PC-9 (cell line): ENCODE measurements at regions not wholly inside any gene's neighbourhood (a gene's known extent, or its start where the extent isn't known, plus 50 kb on each side); places are given as distances from the start of the nearest gene placed in this dataset.
"Not testable (repeated sequence)": the region's sequence is repeated elsewhere in the genome, so short reads cannot be mapped to it uniquely, and the experiment has no call there.

Experiments
- BruUV-seq: library from RNA; stranded (reverse); fragments of 400-500 nt; replicated peaks from 2 replicates; lab custom pipeline; 2021; lab: Mats Ljungman, UMichigan
- CTCF ChIA-PET: fragments of 300-600 bp; sonication (Branson Sonifier 250); formaldehyde crosslinking; loops from one replicate; lab custom pipeline; 2022; ENCODE audit warnings: antibody characterized with exemption; lab: Charles Lee
- POLR2A ChIA-PET: fragments of 300-600 bp; sonication (Branson Sonifier 250); formaldehyde crosslinking; loops from one replicate; lab custom pipeline; 2022; ENCODE audit warnings: antibody characterized with exemption; ENCODE audit not compliant: unreplicated experiment; lab: Charles Lee
- DNase-seq, 2 experiments: peaks; one replicate each; pipeline versions ENCODE4 v3.0.0 to v3.0.0-alpha.2; 2015 to 2022; ENCODE audit warnings: mixed read lengths in 1 of 2
- H2AFZ ChIP-seq: fragments of 200-600 bp; sonication (generic); 2 replicates; pipeline ENCODE4 v1.8.1; 2017; ENCODE audit warnings: antibody characterized with exemption
- H3F3A ChIP-seq: fragments of 200-600 bp; sonication (generic); 2 replicates; pipeline ENCODE4 v1.8.1; 2017; ENCODE audit warnings: antibody characterized with exemption, mild to moderate bottlenecking, low read depth; ENCODE audit not compliant: insufficient read depth
- H3K27ac ChIP-seq: fragments of 200-600 bp; sonication (generic); 2 replicates; pipeline ENCODE4 v1.6.1; 2016; ENCODE audit warnings: mixed run types
- H3K27me3 ChIP-seq: fragments of 200-600 bp; sonication (generic); 2 replicates; pipeline ENCODE4 v1.6.1; 2016; ENCODE audit warnings: low read depth, mixed run types; ENCODE audit not compliant: insufficient read depth
- H3K36me3 ChIP-seq: fragments of 200-600 bp; sonication (generic); 2 replicates; pipeline ENCODE4 v1.6.1; 2016; ENCODE audit warnings: low read depth, mixed run types
- H3K4me1 ChIP-seq: fragments of 200-600 bp; sonication (generic); replicated peaks from 2 replicates; pipeline ENCODE4 v1.6.1; 2016; ENCODE audit warnings: mixed run types; ENCODE audit not compliant: insufficient read depth
- H3K4me2 ChIP-seq: fragments of 200-600 bp; sonication (generic); 2 replicates; pipeline ENCODE4 v1.6.1; 2017; ENCODE audit warnings: mixed run types
- H3K4me3 ChIP-seq: fragments of 200-600 bp; sonication (generic); 2 replicates; pipeline ENCODE4 v1.6.1; 2016; ENCODE audit warnings: mixed run types
- H3K79me2 ChIP-seq: fragments of 200-600 bp; sonication (generic); 2 replicates; pipeline ENCODE4 v1.6.1; 2017; ENCODE audit warnings: low read depth, mixed run types
- H3K9me2 ChIP-seq: fragments of 200-600 bp; sonication (generic); 2 replicates; pipeline ENCODE4 v1.8.1; 2017; ENCODE audit warnings: mild to moderate bottlenecking; ENCODE audit not compliant: insufficient read depth
- H3K9me3 ChIP-seq: fragments of 200-600 bp; sonication (generic); 2 replicates; pipeline ENCODE4 v1.8.1; 2016; ENCODE audit warnings: low read depth; ENCODE audit not compliant: insufficient read depth
- H4K20me1 ChIP-seq: fragments of 200-600 bp; sonication (generic); 2 replicates; pipeline ENCODE4 v1.8.1; 2017; ENCODE audit not compliant: insufficient read depth
- CTCF ChIP-seq: fragments of 200-600 bp; sonication (generic); conservative IDR thresholded peaks from 2 replicates; pipeline ENCODE4 v1.6.1; 2017; ENCODE audit warnings: mixed run types, antibody characterized with exemption, mild to moderate bottlenecking, moderate library complexity
- EZH2 ChIP-seq: fragments of 200-600 bp; sonication (generic); IDR thresholded peaks from 2 replicates; pipeline ENCODE4 v1.8.0; 2017; ENCODE audit warnings: antibody characterized with exemption, low read depth
- intact Hi-C: fragments of 100-400 bp; cut with micrococcal nuclease; formaldehyde crosslinking; loops from one replicate; pipeline ENCODE4 v1.10.0; 2022; ENCODE audit not compliant: unreplicated experiment

GRCh38 chr21:9750341-9751086, 770.9 kb upstream of the TPTE start:
- H3F3A ChIP-seq: no peaks in the 10 kb centered on the region
- no peak overlapping the region for H3K4me2 ChIP-seq
- intact Hi-C loops: no loop called here
- no peak overlapping the region for H2AFZ ChIP-seq
- no peak for DNase-seq
- no peaks in the 10 kb centered on the region for H3K9me2 ChIP-seq
- TF ChIP-seq EZH2 (no peak), CTCF (no peak)
- H3K4me1 ChIP-seq: no peaks in the 10 kb centered on the region
- peaks cover 42% of the 10 kb centered on the region for H3K27me3 ChIP-seq
- no peak overlapping the region for H3K27ac ChIP-seq
- H3K4me3 ChIP-seq: no peak overlapping the region
- H3K79me2 ChIP-seq: no peaks in the 10 kb centered on the region
- BruUV-seq: no TSS peak
- H3K9me3 ChIP-seq: no peaks in the 10 kb centered on the region
- no peaks in the 10 kb centered on the region for H3K36me3 ChIP-seq
- POLR2A ChIA-PET: no interaction called here
- CTCF ChIA-PET: no interaction called here
- H4K20me1 ChIP-seq: no peaks in the 10 kb centered on the region

GRCh38 chr21:9751087-9751585, 770.2 kb upstream of the TPTE start:
- H3K27ac ChIP-seq, H3K9me3 ChIP-seq, DNase-seq, H3K4me1 ChIP-seq, H3K36me3 ChIP-seq, H3K9me2 ChIP-seq, CTCF ChIA-PET, intact Hi-C loops, H3K4me2 ChIP-seq, BruUV-seq, H4K20me1 ChIP-seq, H3K79me2 ChIP-seq, H2AFZ ChIP-seq, H3F3A ChIP-seq, H3K4me3 ChIP-seq, POLR2A ChIA-PET: not testable (repeated sequence)
- H3K27me3 ChIP-seq: peaks cover 48% of the 10 kb centered on the region

GRCh38 chr21:9752028-9752427, 769.4 kb upstream of the TPTE start:
- H4K20me1 ChIP-seq, H3K9me3 ChIP-seq, DNase-seq, H3K4me1 ChIP-seq, H3K36me3 ChIP-seq, H2AFZ ChIP-seq, H3K27ac ChIP-seq, H3K79me2 ChIP-seq, CTCF ChIA-PET, intact Hi-C loops, H3F3A ChIP-seq, BruUV-seq, H3K4me2 ChIP-seq, H3K4me3 ChIP-seq, POLR2A ChIA-PET, H3K9me2 ChIP-seq: not testable (repeated sequence)
- peaks cover 55% of the 10 kb centered on the region for H3K27me3 ChIP-seq

GRCh38 chr21:9753441-9753840, 767.9 kb upstream of the TPTE start:
- DNase-seq, BruUV-seq, intact Hi-C loops, POLR2A ChIA-PET, H3K4me2 ChIP-seq, H3K9me2 ChIP-seq, H4K20me1 ChIP-seq, H3K4me3 ChIP-seq, H3K27ac ChIP-seq, CTCF ChIA-PET, H3K79me2 ChIP-seq, H2AFZ ChIP-seq, H3K9me3 ChIP-seq, H3K36me3 ChIP-seq, H3K4me1 ChIP-seq, H3F3A ChIP-seq: not testable (repeated sequence)
- peaks cover 62% of the 10 kb centered on the region for H3K27me3 ChIP-seq
